GM12878 (cell line): ENCODE measurements at regions not wholly inside any gene's neighbourhood (a gene's known extent, or its start where the extent isn't known, plus 50 kb on each side); places are given as distances from the start of the nearest gene placed in this dataset.

ENCODE experiments used
- ATAC-seq: fragments of 200-7000 bp; cut with Tn5 transposase; 3 replicates; pipeline ENCODE4 v1.9.1; 2020; ENCODE audit warnings: mild to moderate bottlenecking, moderate library complexity
- BruUV-seq: library from RNA; stranded (reverse); fragments of 400-500 nt; replicated peaks from 2 replicates; lab custom pipeline; 2021; lab: Mats Ljungman, UMichigan
- CTCF ChIA-PET: fragments of 300-600 bp; sonication (Branson Sonifier 250); formaldehyde crosslinking; extraction: SDS; loops from one replicate; lab custom pipeline; 2021; ENCODE audit warnings: inconsistent platforms; lab: Yijun Ruan, JAX
- POLR2A ChIA-PET: fragments of 350-600 bp; formaldehyde crosslinking; extraction: SDS; loops from one replicate; lab custom pipeline; 2021; ENCODE audit warnings: inconsistent platforms; lab: Charles Lee
- RAD21 ChIA-PET: fragments of 300-600 bp; sonication (Branson Sonifier 250); formaldehyde crosslinking; loops from one replicate; lab custom pipeline; 2023; ENCODE audit warnings: antibody characterized with exemption; ENCODE audit not compliant: unreplicated experiment; lab: Charles Lee
- SMC1A ChIA-PET: fragments of 300-600 bp; sonication (Branson Sonifier 250); formaldehyde crosslinking; loops from one replicate; lab custom pipeline; 2023; ENCODE audit not compliant: unreplicated experiment, uncharacterized antibody; lab: Charles Lee
- DNase-seq: peaks from one replicate; pipeline ENCODE4 v3.0.0-alpha.2; 2011; ENCODE audit warnings: low read depth, low spot score
- FAIRE-seq: peaks from 3 replicates; lab custom pipeline; 2011; peaks lifted over from hg19 to GRCh38; lab: Jason Lieb, UNC
- H2AFZ ChIP-seq: 2 replicates; pipeline ENCODE4 v1.6.0; 2011; ENCODE audit warnings: low read depth, low read length, control low read depth; ENCODE audit not compliant: control insufficient read depth
- H3K27ac ChIP-seq: 2 replicates; pipeline ENCODE4 v1.5.1; 2011; ENCODE audit warnings: control low read depth; ENCODE audit not compliant: control insufficient read depth, insufficient read depth
- H3K27me3 ChIP-seq, 2 experiments: replicated peaks in 1 of 2; 2 replicates each; pipeline versions ENCODE4 v1.6.0 to v1.6.1; 2011; ENCODE audit warnings: low read length in 1 of 2; ENCODE audit not compliant: control insufficient read depth in 2 of 2, insufficient read depth in 2 of 2
- H3K36me3 ChIP-seq, 2 experiments: 2 replicates each; pipeline ENCODE4 v1.5.1; 2011; ENCODE audit warnings: low read length in 1 of 2; ENCODE audit not compliant: control insufficient read depth in 2 of 2, insufficient read depth in 2 of 2
- H3K4me1 ChIP-seq: 2 replicates; pipeline ENCODE4 v1.6.1; 2011; ENCODE audit warnings: mild to moderate bottlenecking, low read length, moderate library complexity, mixed read lengths; ENCODE audit not compliant: control insufficient read depth, insufficient read depth
- H3K4me2 ChIP-seq: 2 replicates; pipeline ENCODE4 v1.6.0; 2011; ENCODE audit warnings: control low read depth; ENCODE audit not compliant: control insufficient read depth, insufficient read depth
- H3K4me3 ChIP-seq: fragments of 200-600 bp; sonication (generic); 2 replicates; pipeline ENCODE4 v1.5.1; 2016
- H3K79me2 ChIP-seq: 2 replicates; pipeline ENCODE4 v1.6.0; 2011; ENCODE audit warnings: low read length; ENCODE audit not compliant: control insufficient read depth, insufficient read depth
- H3K9ac ChIP-seq: 2 replicates; pipeline ENCODE4 v1.8.0; 2011; ENCODE audit warnings: low read length, control low read depth, mixed read lengths; ENCODE audit not compliant: control insufficient read depth, insufficient read depth
- H3K9me3 ChIP-seq: replicated peaks from 3 replicates; pipeline ENCODE4 v1.5.1; 2011; ENCODE audit warnings: mild to moderate bottlenecking, low read length; ENCODE audit not compliant: control insufficient read depth, insufficient read depth
- H4K20me1 ChIP-seq: 2 replicates; pipeline ENCODE4 v1.6.0; 2011; ENCODE audit not compliant: control insufficient read depth, insufficient read depth
- ATF7 ChIP-seq: fragments of 450-650 bp; IDR thresholded peaks from 2 replicates; pipeline ENCODE4 v1.6.1; 2016; ENCODE audit warnings: low read depth, mild to moderate bottlenecking
- BCL11A ChIP-seq: IDR thresholded peaks from 2 replicates; pipeline ENCODE4 v1.6.1; 2011; ENCODE audit warnings: low read depth, low read length
- CBFB ChIP-seq: IDR thresholded peaks from 2 replicates; pipeline ENCODE4 v1.6.1; 2016; ENCODE audit warnings: antibody characterized with exemption, low read depth
- CTCF ChIP-seq, 3 experiments: IDR thresholded peaks in 2 of 3; conservative IDR thresholded peaks in 1 of 3; 2 replicates each; pipeline ENCODE4 v1.5.1; 2011; ENCODE audit warnings: low read depth in 3 of 3, low read length in 3 of 3, mild to moderate bottlenecking in 3 of 3, control low read depth in 2 of 3, moderate library complexity in 2 of 3, inconsistent platforms in 1 of 3, mixed read lengths in 1 of 3; ENCODE audit not compliant: control insufficient read depth in 2 of 3, insufficient read depth in 1 of 3; ENCODE audit errors: extremely low read depth in 1 of 3
- FOS ChIP-seq: IDR thresholded peaks from 3 replicates; pipeline ENCODE4 v1.6.1; 2011; ENCODE audit warnings: borderline replicate concordance; ENCODE audit not compliant: insufficient read length; ENCODE audit errors: extremely low read depth
- HCFC1 ChIP-seq: fragments of 150-350 bp; IDR thresholded peaks from 2 replicates; pipeline ENCODE4 v1.6.1; 2014; ENCODE audit warnings: low read length
- JUND ChIP-seq: IDR thresholded peaks from 2 replicates; pipeline ENCODE4 v1.6.1; 2012; ENCODE audit warnings: low read depth, mild to moderate bottlenecking, low read length, improper control_type of control experiment, moderate library complexity
- LARP7 ChIP-seq: fragments of 450-650 bp; IDR thresholded peaks from 2 replicates; pipeline ENCODE4 v1.6.1; 2017; ENCODE audit warnings: mild to moderate bottlenecking
- MTA3 ChIP-seq: IDR thresholded peaks from 2 replicates; pipeline ENCODE4 v1.6.1; 2012; ENCODE audit warnings: low read length, inconsistent platforms, borderline replicate concordance
- NFXL1 ChIP-seq: fragments of 450-650 bp; IDR thresholded peaks from 2 replicates; pipeline ENCODE4 v1.6.1; 2017; ENCODE audit warnings: antibody characterized with exemption, mild to moderate bottlenecking, borderline replicate concordance
- RB1 ChIP-seq: fragments of 450-650 bp; formaldehyde crosslinking; IDR thresholded peaks from 2 replicates; pipeline ENCODE4 v1.6.1; 2017; ENCODE audit warnings: mild to moderate bottlenecking, borderline replicate concordance
- SREBF2 ChIP-seq: IDR thresholded peaks from 2 replicates; pipeline ENCODE4 v1.6.1; 2012; ENCODE audit warnings: mild to moderate bottlenecking, low read length
- STAT3 ChIP-seq: IDR thresholded peaks from 2 replicates; pipeline ENCODE4 v1.6.1; 2011; ENCODE audit warnings: low read depth, low read length, improper control_type of control experiment
- SUPT20H ChIP-seq: IDR thresholded peaks from 2 replicates; pipeline ENCODE4 v1.6.1; 2011; ENCODE audit warnings: low read depth, mild to moderate bottlenecking, low read length, moderate library complexity, borderline replicate concordance; ENCODE audit not compliant: control insufficient read depth
- TARDBP ChIP-seq: IDR thresholded peaks from 2 replicates; pipeline ENCODE4 v1.6.1; 2016; ENCODE audit warnings: borderline replicate concordance
- TCF12 ChIP-seq: IDR thresholded peaks from 2 replicates; pipeline ENCODE4 v1.6.1; 2011; ENCODE audit warnings: low read depth, mild to moderate bottlenecking, low read length
- ZNF217 ChIP-seq: fragments of 450-650 bp; IDR thresholded peaks from 2 replicates; pipeline ENCODE4 v1.6.1; 2017; ENCODE audit warnings: antibody characterized with exemption, mild to moderate bottlenecking
- WGBS: methylation state at CpG from one replicate; pipeline ENCODE4 v1.1.6; 2016; ENCODE audit warnings: low lambda C conversion rate; ENCODE audit not compliant: insufficient replicate concordance, insufficient coverage; ENCODE audit errors: missing lambda C conversion rate; 5-methylcytosine and 5-hydroxymethylcytosine counted together
- in situ Hi-C: fragments of 300-500 bp; cut with MboI; formaldehyde crosslinking; loops from 9 replicates; pipeline ENCODE4 v1.14.3; 2018; ENCODE audit warnings: mixed read lengths
- intact Hi-C: fragments of 100-400 bp; cut with micrococcal nuclease; formaldehyde crosslinking; loops from one replicate; pipeline ENCODE4 v1.14.2; 2022; ENCODE audit not compliant: unreplicated experiment
- TF ChIP-seq, protein P1 (sequence below): fragments of 450-650 bp; IDR thresholded peaks from 2 replicates; pipeline ENCODE4 v1.6.1; 2018; ENCODE audit warnings: mild to moderate bottlenecking, low read depth, moderate library complexity; ENCODE audit not compliant: partially characterized antibody

DNA sequence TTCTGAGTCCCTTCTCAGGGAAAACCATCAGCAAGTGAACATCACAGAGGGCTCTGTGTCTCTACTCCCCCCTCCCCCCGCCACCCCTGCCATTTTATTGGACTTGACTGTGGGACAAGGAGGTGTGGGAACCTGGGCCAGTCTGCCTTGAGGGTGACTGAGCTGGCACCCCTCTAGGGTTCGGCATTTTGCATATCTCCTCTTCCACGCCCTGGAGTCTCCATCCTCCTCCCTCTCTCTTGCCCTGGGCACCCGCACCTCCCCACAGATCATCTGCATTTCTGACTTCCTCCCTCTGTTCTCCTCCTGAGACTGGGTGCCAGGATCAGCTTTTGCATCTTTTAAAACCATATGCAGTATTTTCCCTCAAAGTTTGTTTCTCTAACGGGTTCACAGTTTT, 107.1 kb upstream of the ERRFI1 start:
- no peak for ATAC-seq
- Histone ChIP-seq H3K27ac (no peak overlapping the region), H4K20me1 (no peaks in the 10 kb centered on the region), H3K4me3 (no peak overlapping the region), H3K4me2 (no peak overlapping the region), H3K9ac (no peak overlapping the region), H3K27me3 (no peaks in the 10 kb centered on the region), H3K79me2 (no peaks in the 10 kb centered on the region), H3K4me1 (no peaks in the 10 kb centered on the region), H2AFZ (no peak overlapping the region), H3K9me3 (no peaks in the 10 kb centered on the region), H3K36me3 (no peaks in the 10 kb centered on the region)
- in situ Hi-C loops, result no loop called here
- ChIA-PET RAD21 (no interaction called here), SMC1A (interaction anchor here (0.9 to 1.3 kb wide), 3 partner anchors 9 to 145 kb away, joined by 3 to 4 read pairs (median 3); no protein-coding TSS in a partner anchor), POLR2A (no interaction called here), CTCF (no interaction called here)
- intact Hi-C loops, result no loop called here
- DNase-seq, result no peak
- 20% methylated on average over 5 of the region's 5 CpGs for WGBS
- no peak for FAIRE-seq
- no TSS peak for BruUV-seq
- TF ChIP-seq ATF7, result no peak
- TF ChIP-seq SUPT20H, result no peak
- no peak for TF ChIP-seq ZNF217
- TF ChIP-seq LARP7, result no peak
- no peak for TF ChIP-seq CTCF (IDR thresholded peaks at IDR 0.05 in 2 of 3, conservative IDR thresholded peaks at IDR 0.05 in 1 of 3; ENCODE audit: control insufficient read depth in 2 of 3, extremely low read depth in 1 of 3, insufficient read depth in 1 of 3, low read depth in 3 of 3, low read length in 3 of 3)
- TF ChIP-seq NFXL1, result no peak
- no peak for TF ChIP-seq FOS
- no peak for TF ChIP-seq MTA3
- TF ChIP-seq, protein P1, sequence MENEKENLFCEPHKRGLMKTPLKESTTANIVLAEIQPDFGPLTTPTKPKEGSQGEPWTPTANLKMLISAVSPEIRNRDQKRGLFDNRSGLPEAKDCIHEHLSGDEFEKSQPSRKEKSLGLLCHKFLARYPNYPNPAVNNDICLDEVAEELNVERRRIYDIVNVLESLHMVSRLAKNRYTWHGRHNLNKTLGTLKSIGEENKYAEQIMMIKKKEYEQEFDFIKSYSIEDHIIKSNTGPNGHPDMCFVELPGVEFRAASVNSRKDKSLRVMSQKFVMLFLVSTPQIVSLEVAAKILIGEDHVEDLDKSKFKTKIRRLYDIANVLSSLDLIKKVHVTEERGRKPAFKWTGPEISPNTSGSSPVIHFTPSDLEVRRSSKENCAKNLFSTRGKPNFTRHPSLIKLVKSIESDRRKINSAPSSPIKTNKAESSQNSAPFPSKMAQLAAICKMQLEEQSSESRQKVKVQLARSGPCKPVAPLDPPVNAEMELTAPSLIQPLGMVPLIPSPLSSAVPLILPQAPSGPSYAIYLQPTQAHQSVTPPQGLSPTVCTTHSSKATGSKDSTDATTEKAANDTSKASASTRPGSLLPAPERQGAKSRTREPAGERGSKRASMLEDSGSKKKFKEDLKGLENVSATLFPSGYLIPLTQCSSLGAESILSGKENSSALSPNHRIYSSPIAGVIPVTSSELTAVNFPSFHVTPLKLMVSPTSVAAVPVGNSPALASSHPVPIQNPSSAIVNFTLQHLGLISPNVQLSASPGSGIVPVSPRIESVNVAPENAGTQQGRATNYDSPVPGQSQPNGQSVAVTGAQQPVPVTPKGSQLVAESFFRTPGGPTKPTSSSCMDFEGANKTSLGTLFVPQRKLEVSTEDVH, result no peak
- no peak for TF ChIP-seq HCFC1
- no peak for TF ChIP-seq STAT3
- TF ChIP-seq TCF12, result no peak
- TF ChIP-seq CBFB, result no peak
- TF ChIP-seq SREBF2, result no peak
- TF ChIP-seq TARDBP, result no peak
- no peak for TF ChIP-seq BCL11A
- no peak for TF ChIP-seq JUND
- no peak for TF ChIP-seq RB1
